ENCODE measurements at regions not wholly inside any gene's neighbourhood (a gene's known extent, or its start where the extent isn't known, plus 50 kb on each side); places are given as distances from the start of the nearest gene placed in this dataset.
"Not testable (repeated sequence)": the region's sequence is repeated elsewhere in the genome, so short reads cannot be mapped to it uniquely, and the experiment has no call there.

GRCh38 chr13:34360702-34361101 lies 542.8 kb downstream of the RFC3 start:
- DNase-seq (ENCODE audit: low read depth): no peak

- DNase-seq (ENCODE audit: low read depth): no peak
Observed at GRCh38 chr13:34361560-34361959, 543.6 kb downstream of the RFC3 start.

- no peak for DNase-seq (ENCODE audit: low read depth)
Observed at GRCh38 chr13:34363266-34363665, 545.3 kb downstream of the RFC3 start.

- no peak for DNase-seq (ENCODE audit: low read depth)
Observed at GRCh38 chr13:34364633-34365032, 546.7 kb downstream of the RFC3 start.

GRCh38 chr13:34369931-34370330 lies 552.0 kb downstream of the RFC3 start:
- DNase-seq (ENCODE audit: low read depth): no peak

- DNase-seq (ENCODE audit: low read depth): no peak
Observed at GRCh38 chr13:34371108-34371507, 553.2 kb downstream of the RFC3 start.

- DNase-seq (ENCODE audit: low read depth): no peak
Observed at GRCh38 chr13:34371645-34372395, 553.9 kb downstream of the RFC3 start.

- no peak for DNase-seq (ENCODE audit: low read depth)
Observed at GRCh38 chr13:34372581-34372980, 554.6 kb downstream of the RFC3 start.

- DNase-seq (ENCODE audit: low read depth): no peak
Observed at GRCh38 chr13:34376483-34376882, 558.5 kb downstream of the RFC3 start.

- DNase-seq (ENCODE audit: low read depth): no peak
Observed at GRCh38 chr13:34381228-34381627, 560.8 kb upstream of the NBEA start.

- DNase-seq (ENCODE audit: low read depth): no peak
Observed at GRCh38 chr13:34383728-34384127, 558.3 kb upstream of the NBEA start.

- DNase-seq (ENCODE audit: low read depth): not testable (repeated sequence)
Observed at GRCh38 chr13:34386229-34386628, 555.8 kb upstream of the NBEA start.

- DNase-seq (ENCODE audit: low read depth): no peak
Observed at GRCh38 chr13:34391076-34391475, 551.0 kb upstream of the NBEA start.

GRCh38 chr13:34401696-34402095 lies 540.4 kb upstream of the NBEA start:
- no peak for DNase-seq (ENCODE audit: low read depth)

GRCh38 chr13:34405410-34406181 lies 536.5 kb upstream of the NBEA start:
- DNase-seq (ENCODE audit: low read depth): no peak

- DNase-seq (ENCODE audit: low read depth): no peak
Observed at GRCh38 chr13:34408640-34409039, 533.4 kb upstream of the NBEA start.

GRCh38 chr13:34409496-34410182 lies 532.4 kb upstream of the NBEA start:
- DNase-seq (ENCODE audit: low read depth): no peak

GRCh38 chr13:34410678-34411077 lies 531.4 kb upstream of the NBEA start:
- DNase-seq (ENCODE audit: low read depth): no peak

GRCh38 chr13:34411177-34411576 lies 530.9 kb upstream of the NBEA start:
- DNase-seq (ENCODE audit: low read depth): no peak

- DNase-seq (ENCODE audit: low read depth): no peak
Observed at GRCh38 chr13:34411894-34412293, 530.2 kb upstream of the NBEA start.

- DNase-seq (ENCODE audit: low read depth): no peak
Observed at GRCh38 chr13:34412295-34412694, 529.8 kb upstream of the NBEA start.

- no peak for DNase-seq (ENCODE audit: low read depth)
Observed at GRCh38 chr13:34412817-34413375, 529.2 kb upstream of the NBEA start.

Data from T-helper 22 cell (primary cell).